Coronary artery (tissue), 2 donors: ENCODE measurements at regions not wholly inside any gene's neighbourhood (a gene's known extent, or its start where the extent isn't known, plus 50 kb on each side); places are given as distances from the start of the nearest gene placed in this dataset.
A peak's percentile ranks its signal among the peaks of the same experiment; 100 is the strongest.

Experiments
- DNase-seq: peaks from one replicate; pipeline ENCODE4 v3.0.0-alpha.2; 2017; ENCODE audit warnings: low spot score
- H3K27ac ChIP-seq, 2 donors: fragments of 200-600 bp; sonication (generic); one replicate each; pipeline ENCODE4 v1.5.1; 2016 to 2019
- H3K4me3 ChIP-seq: fragments of 200-600 bp; sonication (generic); 2 replicates; pipeline ENCODE4 v1.5.1; 2016; ENCODE audit warnings: mild to moderate bottlenecking, moderate library complexity
- TF ChIP-seq, protein P1 (sequence below): fragments of 200-600 bp; sonication (generic); IDR thresholded peaks from one replicate; pipeline ENCODE4 v1.5.1; 2019; ENCODE audit warnings: antibody characterized with exemption

DNA sequence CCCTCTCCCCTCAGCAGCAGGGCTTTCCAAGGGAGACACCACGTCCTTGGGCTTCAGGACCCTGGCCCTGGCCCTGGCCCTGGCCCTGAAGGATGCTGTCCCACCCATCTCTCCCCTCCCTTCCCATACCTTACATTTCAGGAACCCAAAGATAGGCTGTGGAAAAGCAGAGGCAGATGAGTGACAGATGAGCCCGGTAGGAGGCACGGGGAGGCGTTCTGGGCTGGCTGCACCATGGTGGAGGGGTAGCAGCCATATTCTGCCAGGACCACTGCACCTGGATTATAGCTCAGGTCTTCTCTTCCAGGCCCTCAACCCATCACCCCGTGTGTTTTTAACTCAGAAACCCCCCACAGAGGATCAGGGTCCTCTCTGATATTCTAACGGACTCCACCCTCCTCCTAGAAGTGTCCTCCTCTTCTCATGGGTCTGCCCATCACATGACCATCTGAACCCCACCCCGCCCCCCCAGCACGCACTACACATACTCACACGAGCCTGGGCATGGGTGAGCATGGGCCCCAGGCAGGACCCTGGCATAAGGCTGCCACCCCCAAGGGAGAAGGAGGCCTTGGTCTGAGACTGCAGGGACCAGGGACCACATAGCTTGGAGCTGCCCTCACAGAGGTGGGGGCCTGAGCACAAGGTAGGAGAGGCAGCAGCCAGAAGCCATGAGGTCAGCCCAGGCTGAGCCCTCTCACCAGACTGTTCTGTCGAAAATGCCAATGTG, 220.8 kb upstream of the CDH4 start:
- H3K27ac ChIP-seq, result no peak overlapping the region
- TF ChIP-seq, protein P1, sequence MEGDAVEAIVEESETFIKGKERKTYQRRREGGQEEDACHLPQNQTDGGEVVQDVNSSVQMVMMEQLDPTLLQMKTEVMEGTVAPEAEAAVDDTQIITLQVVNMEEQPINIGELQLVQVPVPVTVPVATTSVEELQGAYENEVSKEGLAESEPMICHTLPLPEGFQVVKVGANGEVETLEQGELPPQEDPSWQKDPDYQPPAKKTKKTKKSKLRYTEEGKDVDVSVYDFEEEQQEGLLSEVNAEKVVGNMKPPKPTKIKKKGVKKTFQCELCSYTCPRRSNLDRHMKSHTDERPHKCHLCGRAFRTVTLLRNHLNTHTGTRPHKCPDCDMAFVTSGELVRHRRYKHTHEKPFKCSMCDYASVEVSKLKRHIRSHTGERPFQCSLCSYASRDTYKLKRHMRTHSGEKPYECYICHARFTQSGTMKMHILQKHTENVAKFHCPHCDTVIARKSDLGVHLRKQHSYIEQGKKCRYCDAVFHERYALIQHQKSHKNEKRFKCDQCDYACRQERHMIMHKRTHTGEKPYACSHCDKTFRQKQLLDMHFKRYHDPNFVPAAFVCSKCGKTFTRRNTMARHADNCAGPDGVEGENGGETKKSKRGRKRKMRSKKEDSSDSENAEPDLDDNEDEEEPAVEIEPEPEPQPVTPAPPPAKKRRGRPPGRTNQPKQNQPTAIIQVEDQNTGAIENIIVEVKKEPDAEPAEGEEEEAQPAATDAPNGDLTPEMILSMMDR, result no peak
- H3K4me3 ChIP-seq, result no peak overlapping the region
- no peak for DNase-seq

DNA sequence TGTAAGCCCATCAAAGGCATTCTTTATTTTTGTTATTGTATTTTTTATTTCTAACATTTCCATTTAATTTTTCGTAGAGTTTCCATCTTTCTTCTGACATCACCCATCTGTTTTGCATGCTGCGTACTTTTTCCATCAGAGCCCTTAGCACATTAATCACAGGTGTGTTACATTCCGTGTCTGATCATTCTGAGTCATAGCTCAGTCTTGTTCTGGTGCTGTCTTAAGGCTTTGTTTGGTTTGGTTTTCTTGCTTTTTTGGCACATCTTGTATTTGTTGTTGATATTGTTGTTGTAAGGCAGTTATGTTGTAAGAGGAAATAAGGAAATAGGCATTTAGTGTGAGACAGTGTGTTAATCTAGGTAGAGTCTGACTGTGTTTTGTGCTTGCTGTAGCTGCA, 214.6 kb upstream of the CDH4 start:
- TF ChIP-seq, protein P1, result no peak
- DNase-seq, result no peak
- H3K27ac ChIP-seq, result no peak overlapping the region

DNA sequence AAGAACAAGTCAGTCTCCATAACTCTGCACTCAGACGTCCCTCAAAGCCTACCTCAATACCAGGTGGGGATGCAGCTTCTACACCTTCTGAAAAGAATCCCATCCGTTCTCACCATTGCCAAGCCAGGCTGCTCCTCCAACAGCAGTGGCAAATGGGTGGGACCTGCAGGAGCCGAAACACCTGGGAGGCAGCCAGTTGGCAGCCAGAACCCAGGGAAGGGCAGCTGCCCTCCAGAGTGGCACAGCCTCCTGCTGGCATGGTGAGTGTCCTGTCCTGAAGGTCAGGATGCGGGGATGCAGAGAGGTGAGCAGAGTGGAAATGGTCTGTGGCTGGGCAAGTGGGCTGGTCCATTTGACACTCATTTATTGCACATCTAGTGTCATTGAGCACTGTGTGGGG, 210.6 kb upstream of the CDH4 start:
- TF ChIP-seq, protein P1, result no peak
- no peak overlapping the region for H3K4me3 ChIP-seq
- no peak for DNase-seq
- no peak overlapping the region for H3K27ac ChIP-seq

More for the DNA sequence above, 214.6 kb upstream of the CDH4 start:
- H3K4me3 ChIP-seq, result no peak overlapping the region

DNA sequence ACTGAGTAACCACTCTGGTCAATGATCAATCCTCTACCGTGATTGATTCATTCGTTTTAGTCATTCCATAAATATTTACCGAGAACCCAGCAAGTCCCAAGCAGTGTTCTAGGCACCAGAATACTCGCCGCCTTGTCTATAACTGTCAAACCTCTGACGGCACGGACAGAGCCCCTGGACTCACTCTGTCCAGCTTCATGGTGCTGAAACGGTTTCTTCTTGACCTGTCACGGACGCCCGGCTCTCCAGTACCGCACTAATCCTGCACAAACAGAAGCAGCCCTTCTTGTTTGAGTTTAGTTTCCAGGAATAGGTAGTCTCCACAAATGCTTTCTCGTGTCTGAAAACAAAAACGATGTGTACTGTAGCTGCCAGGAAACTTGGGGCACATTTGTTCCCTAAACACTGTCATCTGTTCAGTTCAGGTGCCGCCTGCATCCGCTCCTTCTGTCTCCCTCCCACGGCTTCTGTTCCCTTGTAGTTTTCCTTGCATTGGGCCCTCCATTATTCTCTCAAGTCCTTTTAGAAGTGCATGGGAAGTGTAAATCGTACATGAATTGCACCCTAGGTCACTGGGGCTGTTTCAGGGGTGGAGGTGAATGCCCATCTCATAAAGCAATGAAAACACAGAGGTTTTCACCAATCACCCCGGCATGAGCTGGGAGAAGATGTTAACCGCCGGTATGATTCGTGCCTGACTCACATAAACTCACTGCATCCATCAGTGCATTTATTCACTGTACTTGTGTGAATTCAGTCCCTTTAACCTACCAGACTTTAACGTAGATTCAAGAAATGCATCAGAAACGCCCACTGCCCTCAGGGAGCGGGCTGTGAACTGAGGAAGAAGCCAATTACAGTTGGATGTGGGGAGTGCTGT, 209.3 kb upstream of the CDH4 start:
- TF ChIP-seq, protein P1, result no peak
- DNase-seq, result peak; percentile 55
- no peak overlapping the region for H3K27ac ChIP-seq
- H3K4me3 ChIP-seq, result no peak overlapping the region

DNA sequence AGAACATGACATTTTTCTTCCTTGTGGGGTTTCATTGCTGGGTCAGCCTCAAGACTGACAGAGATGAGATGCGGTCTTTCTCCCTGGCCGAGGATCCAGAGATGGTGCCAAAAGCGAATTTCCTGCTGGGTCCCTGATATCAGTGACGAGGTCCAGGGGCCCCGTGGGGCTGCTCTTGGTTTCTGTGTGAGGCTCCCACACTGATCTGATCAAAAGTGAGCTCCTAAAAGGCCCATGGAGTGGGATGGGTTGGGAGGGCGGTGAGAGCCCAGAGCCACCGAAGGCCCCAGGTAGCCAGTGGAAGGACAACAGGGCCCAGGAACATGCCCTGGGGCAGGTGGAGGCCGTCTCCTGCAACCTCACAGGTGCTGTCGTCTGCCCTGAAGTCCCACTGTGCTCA, 208.4 kb upstream of the CDH4 start:
- no peak overlapping the region for H3K27ac ChIP-seq
- TF ChIP-seq, protein P1, result no peak
- peak; percentile 47 for DNase-seq
- no peak overlapping the region for H3K4me3 ChIP-seq

DNA sequence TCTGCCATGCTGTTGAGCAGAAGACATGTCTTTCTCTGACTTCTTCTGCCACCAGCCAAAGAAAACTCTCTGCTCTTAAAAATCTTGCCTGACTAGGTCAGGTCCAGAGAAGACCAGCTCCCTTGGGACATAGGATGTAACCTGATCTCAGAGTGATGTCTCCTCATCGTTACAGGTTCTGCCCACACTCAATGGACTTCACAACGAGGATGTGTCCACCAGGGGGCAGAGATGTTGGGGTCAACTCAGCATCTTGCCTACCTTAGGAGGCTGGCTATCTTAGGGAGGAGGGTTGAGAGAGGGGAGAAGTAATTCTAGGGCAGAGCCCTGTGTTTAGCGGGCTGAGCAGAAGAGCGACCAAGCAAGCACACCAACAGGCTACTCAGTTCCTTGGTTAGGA, 207.6 kb upstream of the CDH4 start:
- TF ChIP-seq, protein P1, result no peak
- Histone ChIP-seq H3K4me3 (no peak overlapping the region), H3K27ac (no peak overlapping the region)
- DNase-seq, result no peak
